HG03354 (cell line): ENCODE measurements at regions not wholly inside any gene's neighbourhood (a gene's known extent, or its start where the extent isn't known, plus 50 kb on each side); places are given as distances from the start of the nearest gene placed in this dataset.
"Not testable (repeated sequence)": the region's sequence is repeated elsewhere in the genome, so short reads cannot be mapped to it uniquely, and the experiment has no call there.

Experiments
- ATAC-seq: cut with Tn5 transposase; IDR thresholded peaks from one replicate; pipeline ENCODE4 v1.9.1; 2021; ENCODE audit warnings: mild to moderate bottlenecking; ENCODE audit not compliant: unreplicated experiment, poor library complexity, severe bottlenecking

GRCh38 chr3:104316118-104316517 lies 1050.6 kb upstream of the ALCAM start:
- no peak for ATAC-seq

GRCh38 chr3:104323226-104323625 lies 1043.5 kb upstream of the ALCAM start:
- ATAC-seq = no peak

- no peak for ATAC-seq
Measured at GRCh38 chr3:104347291-104347690, 1019.4 kb upstream of the ALCAM start.

GRCh38 chr3:104349836-104350235 lies 1016.9 kb upstream of the ALCAM start:
- no peak for ATAC-seq

GRCh38 chr3:104353951-104354350 lies 1012.8 kb upstream of the ALCAM start:
- no peak for ATAC-seq

- ATAC-seq = no peak
Measured at GRCh38 chr3:104359546-104359945, 1007.2 kb upstream of the ALCAM start.

- no peak for ATAC-seq
Measured at GRCh38 chr3:104360038-104360437, 1006.7 kb upstream of the ALCAM start.

- not testable (repeated sequence) for ATAC-seq
Measured at GRCh38 chr3:104361748-104362147, 1005.0 kb upstream of the ALCAM start.

- no peak for ATAC-seq
Measured at GRCh38 chr3:104362319-104362718, 1004.4 kb upstream of the ALCAM start.

- no peak for ATAC-seq
Measured at GRCh38 chr3:104367000-104367399, 999.7 kb upstream of the ALCAM start.

GRCh38 chr3:104368760-104369159 lies 997.9 kb upstream of the ALCAM start:
- no peak for ATAC-seq

GRCh38 chr3:104385421-104385820 lies 981.3 kb upstream of the ALCAM start:
- no peak for ATAC-seq

GRCh38 chr3:104388619-104389018 lies 978.1 kb upstream of the ALCAM start:
- ATAC-seq = no peak

- ATAC-seq = no peak
Measured at GRCh38 chr3:104392327-104392726, 974.4 kb upstream of the ALCAM start.

GRCh38 chr3:104396974-104397669 lies 969.6 kb upstream of the ALCAM start:
- no peak for ATAC-seq

- no peak for ATAC-seq
Measured at GRCh38 chr3:104397713-104398112, 969.0 kb upstream of the ALCAM start.

GRCh38 chr3:104402902-104403301 lies 963.8 kb upstream of the ALCAM start:
- no peak for ATAC-seq

- no peak for ATAC-seq
Measured at GRCh38 chr3:104411757-104412156, 955.0 kb upstream of the ALCAM start.

GRCh38 chr3:104412608-104413580 lies 953.8 kb upstream of the ALCAM start:
- ATAC-seq = no peak

GRCh38 chr3:104428337-104428925 lies 938.3 kb upstream of the ALCAM start:
- ATAC-seq = no peak

- ATAC-seq = no peak
Measured at GRCh38 chr3:104429727-104430126, 937.0 kb upstream of the ALCAM start.
